AG08395 (cell line): ENCODE measurements at regions not wholly inside any gene's neighbourhood (a gene's known extent, or its start where the extent isn't known, plus 50 kb on each side); places are given as distances from the start of the nearest gene placed in this dataset.

ENCODE experiments used
- DNase-seq: peaks from one replicate; pipeline ENCODE4 v3.0.0; 2012; ENCODE audit warnings: mixed read lengths, low spot score

DNA sequence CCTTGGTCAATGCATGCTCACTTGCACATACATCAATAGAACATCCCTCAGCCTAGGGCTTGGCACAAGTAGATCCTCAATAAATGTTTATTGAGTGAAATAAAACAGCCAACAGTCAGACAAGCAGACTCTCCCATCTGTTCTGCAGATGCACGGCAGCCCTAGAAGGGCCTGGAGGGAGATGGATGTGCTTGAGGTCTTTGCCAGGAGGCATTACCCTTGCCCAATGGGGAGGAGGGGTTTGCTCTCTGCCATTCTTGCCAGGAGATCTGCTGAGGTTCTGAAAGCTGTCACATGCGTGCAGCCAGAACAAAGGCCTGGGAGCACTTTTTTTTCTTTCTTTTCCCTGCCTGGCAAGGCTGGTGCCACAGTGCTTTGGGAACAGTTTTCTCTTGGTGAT, 349.3 kb upstream of the THRB start:
- DNase-seq, result no peak

DNA sequence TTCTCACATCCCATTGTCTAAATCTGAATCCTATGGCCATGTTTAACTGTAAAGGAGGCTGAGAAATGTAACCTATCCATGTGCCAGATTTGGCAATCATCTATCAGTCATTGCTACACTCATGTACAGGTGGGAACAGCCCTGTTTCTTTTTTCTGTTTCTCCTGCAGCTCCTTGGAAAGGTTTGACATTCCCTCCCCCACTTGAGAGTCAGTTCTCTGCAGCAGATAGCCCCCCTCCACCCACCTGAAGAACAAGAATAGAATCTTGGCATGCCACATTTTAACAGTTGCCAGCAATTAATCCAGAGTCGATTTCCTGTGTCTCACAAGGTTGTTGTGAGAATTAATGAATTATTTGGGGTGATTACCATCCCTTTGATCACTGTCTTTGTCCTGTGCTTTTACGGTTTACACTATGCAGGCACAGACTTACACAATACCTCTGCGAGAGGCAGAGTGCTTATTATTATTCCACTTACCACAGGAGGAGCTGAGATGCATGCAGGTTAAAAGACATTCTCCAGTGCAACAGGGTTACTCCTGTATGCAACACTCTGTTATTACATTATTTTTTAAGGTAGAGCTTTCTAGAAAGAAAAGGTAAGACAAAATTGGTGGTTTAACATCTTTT, 351.0 kb upstream of the THRB start:
- no peak for DNase-seq

DNA sequence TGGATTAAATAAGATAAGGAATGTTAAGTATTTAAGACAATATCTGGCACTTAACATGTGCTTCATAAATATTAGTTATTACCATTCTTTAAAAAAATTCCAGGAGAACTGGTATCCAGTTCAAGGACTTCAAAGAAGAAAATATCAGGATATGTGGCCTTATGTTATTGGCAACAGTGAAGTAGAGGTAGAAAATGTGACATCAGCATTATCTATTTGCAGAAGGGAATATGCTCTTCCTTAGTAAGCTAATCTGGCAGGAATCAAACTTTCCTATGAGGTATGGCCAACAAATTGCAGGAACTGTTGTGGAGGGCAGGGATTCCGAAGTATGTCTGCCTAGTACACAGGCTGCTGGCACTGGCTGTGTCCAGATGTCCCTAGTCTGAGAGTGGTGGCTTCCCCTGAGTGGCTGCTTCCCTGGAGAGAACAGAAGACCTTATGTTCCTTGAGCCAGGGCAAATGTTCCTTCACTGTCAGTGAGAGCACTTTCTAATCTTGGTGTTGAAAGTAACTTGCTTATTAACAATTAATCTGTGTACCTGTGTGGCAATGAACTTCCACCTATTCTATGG, 351.7 kb upstream of the THRB start:
- no peak for DNase-seq

DNA sequence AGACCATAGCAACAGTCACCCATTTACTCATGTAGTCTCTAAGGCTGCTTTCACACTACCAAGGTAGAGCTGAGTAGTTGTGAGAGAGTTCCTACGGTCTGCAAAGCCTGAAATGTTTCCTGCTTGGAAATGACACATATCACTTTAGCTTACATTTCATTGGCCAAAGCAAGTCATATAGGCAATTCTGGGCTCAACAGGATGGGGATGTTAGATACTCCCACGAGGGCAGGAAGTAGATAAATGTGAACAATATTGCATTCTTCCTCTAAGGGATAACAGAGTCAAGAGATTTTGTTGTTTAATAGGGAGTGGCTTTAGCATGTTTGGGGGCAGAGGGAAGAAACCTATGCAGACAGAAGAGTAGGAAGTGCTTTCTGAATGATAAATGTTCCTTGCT, 355.6 kb upstream of the THRB start:
- DNase-seq, result no peak

DNA sequence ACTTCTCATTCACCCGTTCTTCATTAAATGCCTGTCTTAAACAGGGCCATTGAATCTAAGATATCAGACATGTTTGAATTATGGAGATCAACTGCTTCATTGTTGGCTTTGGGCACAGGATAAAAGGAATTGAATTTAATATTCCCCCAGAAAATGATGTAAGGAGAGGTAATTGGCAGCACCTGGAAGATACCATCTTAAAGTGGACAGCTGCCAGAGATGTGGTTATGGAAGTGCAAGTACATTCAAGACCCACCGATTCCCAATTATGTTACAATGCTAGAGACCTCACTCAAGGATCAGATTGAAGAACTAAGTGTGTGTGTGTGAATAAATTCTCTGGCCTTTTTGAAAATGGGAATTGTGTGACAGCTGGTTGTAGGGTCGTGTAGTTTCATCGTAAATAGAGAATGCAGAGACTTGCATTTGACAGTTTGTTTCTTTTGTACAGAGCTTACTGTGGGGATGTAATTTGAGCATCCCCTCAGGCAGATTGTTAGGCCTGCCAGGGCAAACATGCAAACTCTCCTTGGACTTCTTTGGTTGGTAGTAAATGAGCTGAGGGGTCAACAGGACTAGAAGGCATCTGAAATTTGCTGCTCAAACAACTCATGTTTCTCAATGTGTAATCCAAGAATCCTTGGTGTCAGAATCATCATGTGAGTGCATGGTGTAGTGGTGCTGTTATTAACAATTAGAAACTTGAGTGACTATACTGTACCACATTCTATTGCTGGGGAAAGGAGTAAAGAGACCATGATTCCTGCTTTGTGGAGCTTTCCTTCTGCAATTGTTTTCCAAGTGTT, 359.2 kb upstream of the THRB start:
- DNase-seq, result no peak

DNA sequence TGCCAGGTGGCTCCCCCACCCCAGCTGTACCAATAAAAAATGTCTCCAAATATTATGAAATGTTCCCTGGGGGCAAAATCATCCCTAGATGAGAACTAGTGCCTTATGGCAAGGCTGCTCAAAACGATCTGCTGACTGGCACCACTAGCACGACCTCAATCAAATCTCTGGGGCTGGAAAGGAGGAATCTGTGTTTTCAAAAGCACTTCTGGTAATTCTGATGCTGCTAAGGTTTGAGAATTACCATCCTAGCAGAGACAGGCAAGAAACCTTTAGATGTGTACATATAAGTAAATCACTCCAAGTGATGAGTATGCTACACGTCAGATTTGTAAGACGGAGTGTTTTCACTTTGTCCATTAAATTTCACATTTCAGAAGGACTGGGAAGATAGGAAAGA, 360.1 kb upstream of the THRB start:
- no peak for DNase-seq

DNA sequence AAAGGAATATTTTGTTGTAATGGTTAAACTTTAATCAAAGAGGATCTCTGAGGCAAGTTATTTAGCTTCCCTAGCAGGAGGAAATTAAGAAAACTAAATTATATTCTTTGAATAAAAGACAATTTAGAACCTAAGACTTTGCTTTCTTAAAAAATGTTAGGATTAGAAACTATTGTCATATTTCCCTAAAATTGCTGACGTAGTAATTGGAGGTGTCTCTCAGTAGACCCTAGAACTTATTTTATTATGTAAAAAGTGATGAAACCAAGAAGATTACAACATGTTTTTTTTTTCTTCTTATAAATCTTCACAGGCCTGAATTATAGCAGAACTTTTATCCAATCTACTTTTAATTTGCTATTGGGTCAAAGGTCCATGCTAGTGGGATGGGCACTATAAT, 363.3 kb upstream of the THRB start:
- no peak for DNase-seq

GRCh38 chr3:24863215-24863614, 368.6 kb upstream of the THRB start:
- no peak for DNase-seq

DNA sequence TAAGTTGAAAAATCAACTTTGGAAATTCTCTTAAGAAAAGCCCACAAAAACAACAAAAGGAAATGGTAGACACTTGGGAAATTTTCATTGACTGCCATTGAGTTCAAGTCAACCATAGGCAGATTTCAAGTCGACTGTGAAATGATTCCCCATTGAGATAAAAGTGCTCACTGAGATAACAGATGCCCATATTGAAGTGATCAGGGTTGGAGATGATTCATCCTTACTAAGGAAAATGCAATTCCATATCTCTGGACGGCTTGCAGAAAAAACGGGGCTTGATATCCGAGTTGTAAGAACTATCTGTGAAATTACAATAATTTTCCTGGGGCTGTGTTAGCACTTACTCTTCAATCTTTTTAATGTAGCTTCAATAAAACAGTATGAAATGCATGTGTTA, 373.1 kb upstream of the THRB start:
- no peak for DNase-seq

GRCh38 chr3:24881239-24881638, 386.6 kb upstream of the THRB start:
- no peak for DNase-seq

DNA sequence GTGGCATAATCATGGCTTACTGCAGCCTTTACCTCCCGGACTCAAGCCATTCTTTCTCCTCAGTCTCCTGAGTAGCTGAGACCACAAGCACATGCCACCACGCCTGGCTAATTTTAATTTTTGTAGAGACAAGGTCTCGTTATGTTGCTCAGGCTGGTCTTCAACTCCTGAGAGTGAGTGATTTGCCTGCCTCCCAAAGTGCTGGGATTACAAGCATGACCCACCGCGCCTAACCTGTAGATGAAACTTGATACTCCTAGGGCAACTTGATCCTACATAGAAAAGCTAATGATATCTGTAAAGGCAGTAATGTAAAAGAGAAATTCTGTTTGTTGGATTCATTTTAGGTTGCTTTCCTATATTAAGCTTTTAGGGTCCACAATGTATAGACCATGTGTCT, 391.9 kb upstream of the THRB start:
- no peak for DNase-seq

DNA sequence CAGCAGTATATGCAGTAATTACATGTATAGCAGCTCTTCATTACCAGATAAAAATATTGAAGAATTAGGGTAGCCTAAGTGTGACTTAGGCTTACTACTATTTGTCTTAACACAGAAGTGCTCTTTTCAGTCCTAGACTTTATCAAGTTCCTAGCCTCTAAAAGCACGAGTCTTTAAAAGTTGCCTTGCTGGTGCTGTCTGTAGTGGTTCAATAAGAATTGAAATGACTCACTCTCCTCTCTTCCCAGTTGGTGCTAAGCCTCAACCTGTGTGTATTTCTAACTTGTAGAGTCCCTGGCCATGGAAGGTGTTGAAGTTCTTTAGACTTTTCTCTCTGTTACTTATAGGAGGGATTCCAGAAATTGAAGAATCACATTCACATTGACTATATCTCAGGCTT, 395.4 kb upstream of the THRB start:
- no peak for DNase-seq

DNA sequence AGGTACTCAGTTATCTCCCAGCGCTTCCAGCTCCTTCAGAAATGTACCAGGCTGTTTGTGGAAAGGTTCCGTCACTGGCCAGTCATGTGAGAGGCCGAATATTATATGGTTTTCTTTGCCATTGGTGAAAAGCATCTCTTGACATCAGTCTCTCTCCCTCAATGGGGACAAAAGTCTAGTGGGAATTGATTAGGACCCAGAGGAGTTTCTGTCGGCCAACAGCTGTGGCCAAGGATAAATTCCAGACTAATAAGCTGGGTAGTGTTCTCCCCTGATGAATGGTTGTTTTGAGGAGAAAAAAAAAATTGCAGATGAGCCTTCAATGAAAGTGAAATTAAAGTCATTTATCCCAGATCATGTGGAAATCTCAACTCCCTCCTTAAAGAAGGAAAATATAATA, 404.7 kb upstream of the THRB start:
- no peak for DNase-seq

- no peak for DNase-seq
Observed at GRCh38 chr3:24899901-24900603, 405.4 kb upstream of the THRB start.

- DNase-seq, result no peak
Observed at GRCh38 chr3:24905266-24905665, 410.6 kb upstream of the THRB start.

GRCh38 chr3:24907106-24907505, 412.5 kb upstream of the THRB start:
- DNase-seq, result no peak

DNA sequence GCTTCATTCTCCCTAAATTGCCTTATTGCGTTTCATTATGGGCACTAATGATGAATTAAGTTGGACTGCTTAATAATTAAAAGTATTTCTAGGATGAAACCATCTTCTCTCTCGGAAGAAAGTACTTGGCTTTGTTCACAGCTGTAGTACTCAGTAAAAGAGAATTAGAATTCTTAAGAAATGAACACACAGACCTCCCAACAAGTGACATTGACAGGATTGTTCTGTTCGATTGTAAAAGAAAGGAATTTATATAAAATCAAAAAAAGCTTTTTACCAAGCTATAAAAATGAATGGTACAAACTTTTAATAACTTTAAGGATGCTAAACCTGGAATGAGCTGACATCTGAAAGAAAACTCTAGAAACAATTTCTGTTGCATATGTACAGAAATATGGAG, 416.4 kb upstream of the THRB start:
- no peak for DNase-seq

DNA sequence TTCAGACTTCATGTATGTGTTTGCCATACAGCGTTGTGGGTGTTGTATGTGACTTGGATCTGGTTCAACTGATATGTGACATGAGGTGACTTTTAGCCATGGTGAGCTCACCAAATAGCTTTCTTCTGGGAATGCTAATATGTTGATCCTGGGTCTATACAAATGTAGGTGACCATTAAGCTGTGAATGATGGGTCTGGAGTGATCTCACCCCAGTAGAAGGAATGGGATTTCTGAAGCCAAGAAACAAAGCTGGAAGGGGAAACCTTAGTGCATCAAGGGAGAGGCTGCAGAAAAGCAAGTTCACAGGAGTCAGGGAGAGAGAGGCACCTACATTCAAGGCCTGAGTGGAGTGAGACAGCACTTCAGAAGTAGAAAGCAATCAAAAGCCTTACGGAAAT, 421.0 kb upstream of the THRB start:
- DNase-seq, result no peak

DNA sequence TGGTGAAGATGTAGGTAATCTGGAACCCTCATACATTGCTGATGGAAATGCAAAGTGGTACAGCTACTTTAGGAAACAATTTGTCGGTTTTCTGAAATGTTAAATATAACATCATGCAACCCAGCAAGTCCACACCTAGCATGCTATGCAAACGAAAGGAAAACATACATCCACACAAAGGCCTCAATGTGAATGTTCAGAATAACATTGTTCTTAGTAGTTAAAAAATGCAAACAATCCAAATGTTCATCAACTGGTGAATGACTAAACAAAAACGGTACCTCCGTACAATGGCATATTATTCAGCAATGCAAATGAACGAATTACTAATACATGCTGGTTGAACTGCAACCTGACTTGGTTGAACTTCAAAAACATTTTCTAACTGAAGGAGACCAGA, 423.3 kb upstream of the THRB start:
- DNase-seq, result no peak

DNA sequence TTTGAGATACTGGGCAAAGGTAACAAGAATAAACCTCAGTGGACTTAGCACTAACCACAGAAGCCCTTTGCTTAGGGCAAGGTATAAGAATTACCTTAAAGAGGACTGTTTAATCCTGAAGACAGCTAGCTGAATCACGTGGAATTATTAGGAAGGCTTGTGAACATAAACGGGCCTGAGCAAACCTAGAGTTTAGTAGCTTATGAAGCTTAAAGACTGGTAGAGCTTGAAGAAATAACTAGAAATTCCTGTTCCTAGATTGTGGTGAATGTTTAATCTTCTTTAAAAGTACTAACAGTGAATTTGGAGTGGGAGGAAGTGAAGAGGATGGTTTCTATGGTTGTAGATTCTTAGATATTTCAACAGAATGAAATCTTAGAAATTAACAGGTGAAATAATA, 428.9 kb upstream of the THRB start:
- DNase-seq, result no peak

GRCh38 chr3:24929521-24929920, 434.9 kb upstream of the THRB start:
- DNase-seq, result no peak

DNA sequence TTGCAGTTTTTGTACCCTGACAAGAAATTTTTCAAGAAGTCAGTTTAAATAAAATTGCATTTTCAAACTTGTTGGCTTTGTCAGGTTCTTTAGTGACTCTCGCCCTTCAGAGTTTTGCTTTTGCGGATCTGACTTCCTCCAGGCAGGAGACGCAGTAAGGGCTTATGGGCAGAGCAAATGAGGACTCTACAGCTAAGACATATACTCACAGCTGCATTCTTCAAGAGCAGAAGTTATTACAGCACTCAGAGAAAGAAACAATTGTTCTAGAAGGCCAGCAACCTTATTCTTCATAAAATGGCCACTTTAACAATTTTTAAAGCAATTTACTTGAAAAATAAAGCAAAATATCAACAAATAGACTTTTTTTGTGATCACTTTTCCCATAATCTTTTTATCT, 438.8 kb upstream of the THRB start:
- no peak for DNase-seq

DNA sequence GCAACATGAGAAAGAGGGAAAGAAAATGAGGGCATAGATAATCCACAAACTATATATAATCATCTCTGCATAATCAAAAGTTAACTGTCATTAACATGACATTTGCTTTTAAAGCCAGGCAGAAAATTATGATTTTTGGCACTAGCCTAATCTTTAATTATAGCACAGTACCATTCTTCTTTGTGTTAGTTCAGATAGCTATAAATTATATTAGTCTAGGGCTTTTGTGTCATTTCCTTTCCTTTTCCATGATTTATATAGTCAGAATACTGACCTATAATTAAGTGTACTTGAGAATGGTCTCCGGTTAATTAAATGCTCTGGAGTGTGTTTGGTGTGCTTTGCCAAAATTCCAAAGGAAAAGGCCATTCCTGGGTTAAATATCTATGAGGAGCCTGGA, 441.9 kb upstream of the THRB start:
- DNase-seq, result no peak
